GM21529 (cell line): ENCODE measurements at regions not wholly inside any gene's neighbourhood (a gene's known extent, or its start where the extent isn't known, plus 50 kb on each side); places are given as distances from the start of the nearest gene placed in this dataset.

ENCODE experiments used
- ATAC-seq: cut with Tn5 transposase; IDR thresholded peaks from one replicate; pipeline ENCODE4 v1.9.1; 2021; ENCODE audit not compliant: unreplicated experiment

DNA sequence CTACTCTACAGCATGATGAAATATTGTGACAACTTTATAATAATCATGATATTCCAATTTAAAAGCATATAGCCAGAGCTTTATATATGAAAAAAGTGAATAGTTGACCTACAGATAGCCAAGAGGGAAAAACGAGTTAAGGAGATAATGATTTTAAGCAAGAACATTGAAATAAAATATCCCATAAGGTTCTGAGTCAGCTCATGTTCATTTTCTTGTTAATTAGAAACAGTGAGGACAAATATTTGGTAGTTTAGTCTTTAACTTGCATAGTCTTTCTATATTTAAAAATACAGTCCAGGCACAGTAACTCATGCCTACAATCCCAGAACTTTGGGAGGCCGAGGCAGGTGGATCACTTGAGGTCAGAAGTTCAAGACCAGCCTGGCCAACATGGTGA is 55.8 kb upstream of the CDH6 start:
- no peak for ATAC-seq

- no peak for ATAC-seq
These were observed 57.9 kb upstream of the CDH6 start for GRCh38 chr5:31135542-31135941.

GRCh38 chr5:31133488-31133887 is 60.0 kb upstream of the CDH6 start:
- no peak for ATAC-seq

DNA sequence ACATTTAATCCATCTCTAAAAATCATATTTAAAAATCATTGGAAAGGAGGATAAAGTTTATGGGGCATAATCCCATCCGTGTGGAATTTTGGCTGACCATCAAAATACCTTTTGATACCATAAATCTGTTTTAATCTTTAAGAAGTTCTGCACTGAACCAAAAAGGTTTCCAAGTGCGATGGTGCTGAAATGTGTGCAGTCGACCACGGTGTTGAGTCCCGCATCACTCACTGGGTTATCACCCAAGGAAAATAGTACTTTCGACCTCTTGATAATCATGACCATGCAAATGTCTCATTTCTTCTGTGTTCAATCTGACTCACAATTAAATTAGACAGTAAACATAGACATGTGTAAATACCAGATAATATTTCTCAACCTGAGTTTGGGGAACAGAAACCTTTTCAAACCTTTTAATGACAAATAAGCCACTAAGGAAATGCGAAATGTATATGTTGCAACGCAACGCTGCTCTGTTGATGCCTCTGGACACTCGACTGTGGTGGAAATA is 62.0 kb upstream of the CDH6 start:
- ATAC-seq = no peak

DNA sequence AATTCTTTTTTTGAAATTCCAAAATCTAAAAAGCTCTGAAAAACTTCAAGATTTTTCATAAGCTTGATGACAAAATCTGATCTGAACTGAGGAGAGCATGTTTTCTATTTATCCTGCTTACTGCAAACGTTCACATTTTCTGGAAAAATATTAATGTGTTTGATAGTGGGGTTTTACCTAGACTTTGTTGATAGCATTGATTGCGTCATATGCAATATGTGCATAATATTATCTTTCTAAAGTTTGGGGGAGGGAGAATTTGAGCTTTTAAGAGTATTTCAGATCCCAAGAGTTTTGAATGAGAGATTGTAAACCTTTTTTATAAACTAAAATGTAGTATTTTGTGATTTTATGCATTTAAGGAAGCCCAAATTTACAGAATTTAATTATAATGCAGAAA is 62.8 kb upstream of the CDH6 start:
- ATAC-seq = no peak

GRCh38 chr5:31124651-31125305 is 68.7 kb upstream of the CDH6 start:
- ATAC-seq = no peak

DNA sequence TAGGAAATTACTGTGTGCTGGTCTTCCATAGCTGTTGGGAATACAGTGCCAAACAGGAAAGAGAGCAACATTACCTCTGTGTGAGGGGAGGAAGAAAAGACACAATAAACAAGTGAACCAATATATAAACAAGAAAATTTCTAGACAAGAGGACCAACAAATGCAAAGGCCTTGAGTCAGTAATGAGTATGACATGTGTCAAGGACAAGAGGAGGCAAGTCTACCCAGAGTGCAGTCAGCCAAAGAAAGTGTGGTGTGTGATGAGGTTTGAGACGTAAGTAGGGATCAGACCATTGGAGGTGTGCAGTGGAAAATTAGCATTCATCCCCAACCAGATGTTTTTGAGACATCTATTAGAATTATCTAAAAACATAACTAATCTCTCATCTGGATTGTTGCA is 69.5 kb upstream of the CDH6 start:
- ATAC-seq = no peak

DNA sequence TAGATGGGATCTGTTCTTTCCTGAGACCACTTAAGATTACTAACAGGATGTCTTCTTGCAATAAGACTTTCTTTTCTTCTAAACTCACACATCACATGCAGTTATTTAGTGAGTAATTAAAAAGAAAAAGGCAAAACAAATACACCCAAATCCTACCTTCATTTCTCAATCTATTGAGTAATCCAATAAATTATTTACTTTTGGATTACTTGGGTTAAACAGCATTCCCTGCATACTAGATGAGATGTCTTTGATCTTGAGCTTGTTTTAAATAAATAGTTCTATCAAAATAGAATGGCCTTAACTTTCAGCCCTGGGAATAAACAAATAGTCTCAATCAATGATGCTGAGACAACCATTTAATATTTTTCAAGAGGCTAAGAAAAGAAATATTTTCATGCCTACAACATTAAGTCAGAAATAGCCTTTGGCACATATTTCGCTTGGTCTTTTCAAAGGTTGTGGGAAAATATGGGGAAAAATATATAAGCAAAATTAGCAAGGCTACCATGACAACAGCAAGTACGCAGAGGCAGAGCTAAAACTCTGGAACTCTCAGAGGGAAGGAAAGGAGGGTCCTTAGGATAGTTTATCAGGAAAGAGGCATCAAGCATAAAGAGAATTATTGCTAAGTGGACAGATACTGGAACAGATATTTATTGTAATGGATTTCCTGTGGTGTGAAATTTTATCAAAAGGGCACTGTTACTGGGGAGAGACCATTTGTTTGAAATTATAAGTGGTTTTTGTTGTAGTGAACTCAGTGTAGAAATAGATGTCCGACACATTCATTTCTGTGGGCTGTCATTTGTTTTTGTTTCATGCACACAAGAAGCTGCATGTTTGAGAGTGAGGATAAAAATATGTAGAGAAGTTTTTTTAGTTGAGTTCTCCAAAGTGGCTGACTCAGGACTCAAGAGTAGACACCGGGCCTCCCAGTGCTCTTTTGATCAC is 70.2 kb upstream of the CDH6 start:
- ATAC-seq = no peak

- no peak for ATAC-seq
These were observed 72.3 kb upstream of the CDH6 start for GRCh38 chr5:31121224-31121623.

GRCh38 chr5:31120642-31120948 is 72.9 kb upstream of the CDH6 start:
- ATAC-seq = no peak

DNA sequence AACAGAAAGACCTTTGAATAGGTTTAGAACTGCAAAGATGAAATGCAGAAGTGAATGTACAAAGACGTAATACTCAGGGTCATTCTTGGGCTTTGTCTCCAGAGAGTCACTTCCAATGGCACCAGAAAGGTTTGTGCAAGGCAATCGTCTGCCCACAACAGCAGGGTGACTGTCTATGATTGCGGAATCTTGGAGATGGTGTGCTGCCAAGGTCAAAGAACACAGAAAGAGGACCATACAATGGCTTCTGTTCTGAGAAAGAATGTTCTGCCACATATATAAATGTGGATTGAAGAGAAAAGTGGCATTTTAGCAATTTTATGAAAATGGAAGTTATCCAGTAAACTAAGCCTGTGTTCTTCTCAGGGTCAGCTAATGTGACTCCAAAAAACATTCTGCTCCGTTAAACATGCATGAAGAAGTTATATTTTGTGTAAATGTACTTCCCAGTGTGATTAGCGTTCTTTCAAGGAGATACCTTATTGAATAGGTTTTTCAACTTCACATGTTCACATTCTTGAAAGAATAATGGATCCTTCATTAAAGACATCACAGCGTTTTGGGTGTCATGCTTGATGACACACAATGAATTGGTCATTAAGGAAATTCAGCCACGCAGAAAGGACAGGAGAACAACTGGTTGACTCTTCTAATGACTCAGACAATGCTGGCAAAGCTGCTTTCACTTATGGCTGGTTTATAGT is 73.4 kb upstream of the CDH6 start:
- ATAC-seq = no peak

GRCh38 chr5:31116466-31117031 is 76.9 kb upstream of the CDH6 start:
- ATAC-seq = no peak

DNA sequence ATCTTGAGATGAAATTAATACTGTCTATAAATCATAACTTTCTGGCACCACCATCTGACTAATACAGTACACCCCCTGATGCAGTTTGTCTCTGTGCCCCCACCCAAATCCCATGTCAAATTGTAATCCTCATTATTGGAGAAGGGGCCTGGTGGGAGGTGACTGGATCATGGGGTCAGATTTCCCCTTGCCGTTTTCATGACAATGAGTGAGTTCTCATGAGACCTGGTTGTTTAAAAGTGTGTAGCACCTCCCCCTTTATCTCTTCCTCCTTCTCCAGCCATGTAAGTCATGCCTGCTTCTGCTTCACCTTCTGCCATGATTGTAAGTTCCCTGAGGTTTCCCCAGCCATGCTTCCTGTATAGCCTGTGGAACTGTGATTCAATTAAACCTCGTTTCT is 78.7 kb upstream of the CDH6 start:
- ATAC-seq = no peak

DNA sequence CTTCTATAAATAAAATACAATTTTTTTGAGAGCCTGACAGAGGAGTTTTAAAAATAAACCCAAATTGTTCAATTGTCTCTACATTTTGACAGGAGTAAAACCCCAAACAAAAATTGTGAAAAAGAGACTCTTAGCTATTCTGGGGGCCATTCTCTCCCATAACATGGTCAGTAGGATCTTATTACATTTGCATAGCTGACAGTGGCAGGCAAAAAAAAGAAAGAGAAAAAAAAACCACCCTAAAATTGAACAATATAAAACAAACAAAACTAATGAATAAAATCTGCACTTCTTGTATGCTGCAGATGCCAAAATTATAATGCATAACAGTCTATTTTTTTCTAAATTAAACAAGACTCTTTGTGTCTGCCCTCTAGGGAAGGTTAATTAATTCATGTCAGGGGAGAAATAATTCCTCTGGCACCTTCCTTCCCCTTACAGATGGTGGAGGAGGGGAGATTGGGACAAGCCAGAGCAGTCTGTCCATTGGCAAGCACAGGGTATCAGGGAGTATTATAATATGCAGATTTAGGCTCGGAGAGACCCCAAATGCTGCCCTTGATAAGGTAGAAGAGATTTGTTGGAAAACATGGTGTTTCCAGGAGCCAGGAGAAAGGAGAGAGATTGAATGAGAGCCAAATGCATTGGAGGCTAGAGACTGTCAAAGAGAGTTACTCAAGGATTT is 79.7 kb upstream of the CDH6 start:
- no peak for ATAC-seq

DNA sequence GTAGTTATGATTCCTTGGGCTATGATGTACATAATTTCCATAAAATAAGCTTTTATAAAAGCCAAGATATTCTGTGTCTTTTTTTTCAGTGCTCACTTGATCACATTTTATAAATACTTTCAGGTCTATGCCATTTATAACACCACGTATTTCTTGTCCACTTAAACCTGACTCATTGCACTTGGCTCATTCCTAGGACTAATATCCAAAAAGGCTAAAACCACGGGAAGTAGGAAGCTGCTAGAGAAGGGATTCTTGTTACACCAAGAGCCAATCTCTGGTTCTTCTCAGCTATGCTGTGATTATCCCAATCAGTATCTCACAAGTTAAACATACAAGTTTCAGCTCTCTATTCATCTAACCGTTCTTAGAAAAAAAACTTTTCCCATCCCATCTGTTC is 80.4 kb upstream of the CDH6 start:
- no peak for ATAC-seq

- ATAC-seq = no peak
These were observed 86.4 kb upstream of the CDH6 start for GRCh38 chr5:31107091-31107518.

DNA sequence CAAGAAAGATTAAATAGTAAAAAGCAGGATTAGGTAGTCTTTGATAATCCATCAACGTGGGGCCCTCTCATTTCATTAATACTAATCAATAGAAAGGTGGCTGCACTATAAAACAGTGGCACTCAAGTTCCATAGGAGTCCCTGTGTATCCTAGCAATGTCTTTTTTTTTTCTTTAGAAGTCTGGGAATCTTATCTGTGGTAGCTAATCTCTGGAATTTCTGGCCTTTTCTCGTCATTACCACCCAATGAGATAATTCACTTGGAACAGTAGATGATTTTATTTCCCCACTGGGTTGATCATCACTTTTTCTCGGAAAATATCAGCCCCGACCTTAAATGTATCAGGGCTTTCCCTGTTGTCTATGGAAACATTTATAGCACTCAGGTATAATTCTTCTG is 86.8 kb upstream of the CDH6 start:
- ATAC-seq = no peak

DNA sequence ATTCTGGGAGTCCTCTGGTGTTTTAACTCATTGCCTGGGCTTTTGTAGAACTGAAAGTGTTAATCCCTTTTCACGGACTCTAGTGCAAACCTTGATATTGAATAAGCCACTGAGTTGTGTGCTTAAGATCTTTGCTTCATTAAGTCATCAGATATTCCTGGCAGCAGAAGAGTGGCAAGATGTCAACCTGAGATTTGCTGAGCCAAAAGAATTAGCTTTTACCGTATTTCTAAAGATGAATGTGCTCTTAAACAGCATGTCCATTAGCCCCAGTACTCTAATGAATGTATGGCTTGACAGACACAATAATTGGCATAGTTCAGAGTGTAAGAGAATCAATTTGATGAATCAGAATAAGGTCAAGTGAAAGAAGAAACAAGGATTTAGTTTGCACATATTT is 87.2 kb upstream of the CDH6 start:
- ATAC-seq = no peak

GRCh38 chr5:31104775-31105174 is 88.7 kb upstream of the CDH6 start:
- ATAC-seq = no peak

- no peak for ATAC-seq
These were observed 92.6 kb upstream of the CDH6 start for GRCh38 chr5:31100781-31101310.
